Breast epithelium (tissue), 3 donors: ENCODE measurements at regions not wholly inside any gene's neighbourhood (a gene's known extent, or its start where the extent isn't known, plus 50 kb on each side); places are given as distances from the start of the nearest gene placed in this dataset.

ENCODE experiments used
- POLR2A ChIP-seq: fragments of 450-650 bp; IDR thresholded peaks from one replicate; pipeline ENCODE4 v1.6.1; 2016; ENCODE audit warnings: antibody characterized with exemption, mild to moderate bottlenecking, moderate library complexity
- TF ChIP-seq, protein P1 (sequence below), 3 donors: fragments of 450-650 bp; IDR thresholded peaks; one replicate each; pipeline ENCODE4 v1.5.1; 2016 to 2017; ENCODE audit warnings: antibody characterized with exemption in 3 of 3, mild to moderate bottlenecking in 3 of 3, moderate library complexity in 3 of 3

GRCh38 chr4:177155454-177155853 is 154.2 kb upstream of the NEIL3 start:
- TF ChIP-seq, protein P1, sequence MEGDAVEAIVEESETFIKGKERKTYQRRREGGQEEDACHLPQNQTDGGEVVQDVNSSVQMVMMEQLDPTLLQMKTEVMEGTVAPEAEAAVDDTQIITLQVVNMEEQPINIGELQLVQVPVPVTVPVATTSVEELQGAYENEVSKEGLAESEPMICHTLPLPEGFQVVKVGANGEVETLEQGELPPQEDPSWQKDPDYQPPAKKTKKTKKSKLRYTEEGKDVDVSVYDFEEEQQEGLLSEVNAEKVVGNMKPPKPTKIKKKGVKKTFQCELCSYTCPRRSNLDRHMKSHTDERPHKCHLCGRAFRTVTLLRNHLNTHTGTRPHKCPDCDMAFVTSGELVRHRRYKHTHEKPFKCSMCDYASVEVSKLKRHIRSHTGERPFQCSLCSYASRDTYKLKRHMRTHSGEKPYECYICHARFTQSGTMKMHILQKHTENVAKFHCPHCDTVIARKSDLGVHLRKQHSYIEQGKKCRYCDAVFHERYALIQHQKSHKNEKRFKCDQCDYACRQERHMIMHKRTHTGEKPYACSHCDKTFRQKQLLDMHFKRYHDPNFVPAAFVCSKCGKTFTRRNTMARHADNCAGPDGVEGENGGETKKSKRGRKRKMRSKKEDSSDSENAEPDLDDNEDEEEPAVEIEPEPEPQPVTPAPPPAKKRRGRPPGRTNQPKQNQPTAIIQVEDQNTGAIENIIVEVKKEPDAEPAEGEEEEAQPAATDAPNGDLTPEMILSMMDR (IDR thresholded peaks at IDR 0.05), result no peak
- no peak for TF ChIP-seq POLR2A
